VCaP (cell line): ENCODE measurements at regions not wholly inside any gene's neighbourhood (a gene's known extent, or its start where the extent isn't known, plus 50 kb on each side); places are given as distances from the start of the nearest gene placed in this dataset.

Experiments used
- H3K27ac ChIP-seq: fragments of 450-650 bp; 2 replicates; pipeline ENCODE4 v1.5.1; 2017
- TF ChIP-seq, protein P1 (sequence below): fragments of 450-650 bp; conservative IDR thresholded peaks from 2 replicates; pipeline ENCODE4 v1.5.1; 2017; ENCODE audit warnings: mild to moderate bottlenecking, moderate library complexity

DNA sequence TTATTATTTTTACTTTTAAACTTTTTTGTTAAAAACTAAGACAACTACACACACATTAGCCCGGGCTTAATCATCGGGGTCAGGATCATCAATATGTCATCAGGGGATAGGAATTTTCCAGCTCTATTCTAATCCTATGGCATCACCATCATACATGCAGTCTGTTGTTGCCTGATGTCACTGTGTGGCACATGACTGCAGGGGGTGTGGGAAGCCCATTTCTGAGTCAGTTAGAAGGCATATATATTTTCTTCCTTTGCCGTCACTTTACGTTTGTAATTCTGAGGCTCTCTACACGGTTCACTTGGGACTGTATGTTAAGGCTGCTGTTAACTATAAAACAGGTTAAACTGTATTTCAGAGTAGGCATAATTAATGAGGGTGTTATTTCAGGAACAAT, 144.4 kb upstream of the ITGA6 start:
- TF ChIP-seq, protein P1, sequence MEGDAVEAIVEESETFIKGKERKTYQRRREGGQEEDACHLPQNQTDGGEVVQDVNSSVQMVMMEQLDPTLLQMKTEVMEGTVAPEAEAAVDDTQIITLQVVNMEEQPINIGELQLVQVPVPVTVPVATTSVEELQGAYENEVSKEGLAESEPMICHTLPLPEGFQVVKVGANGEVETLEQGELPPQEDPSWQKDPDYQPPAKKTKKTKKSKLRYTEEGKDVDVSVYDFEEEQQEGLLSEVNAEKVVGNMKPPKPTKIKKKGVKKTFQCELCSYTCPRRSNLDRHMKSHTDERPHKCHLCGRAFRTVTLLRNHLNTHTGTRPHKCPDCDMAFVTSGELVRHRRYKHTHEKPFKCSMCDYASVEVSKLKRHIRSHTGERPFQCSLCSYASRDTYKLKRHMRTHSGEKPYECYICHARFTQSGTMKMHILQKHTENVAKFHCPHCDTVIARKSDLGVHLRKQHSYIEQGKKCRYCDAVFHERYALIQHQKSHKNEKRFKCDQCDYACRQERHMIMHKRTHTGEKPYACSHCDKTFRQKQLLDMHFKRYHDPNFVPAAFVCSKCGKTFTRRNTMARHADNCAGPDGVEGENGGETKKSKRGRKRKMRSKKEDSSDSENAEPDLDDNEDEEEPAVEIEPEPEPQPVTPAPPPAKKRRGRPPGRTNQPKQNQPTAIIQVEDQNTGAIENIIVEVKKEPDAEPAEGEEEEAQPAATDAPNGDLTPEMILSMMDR = no peak
- H3K27ac ChIP-seq = no peak overlapping the region

DNA sequence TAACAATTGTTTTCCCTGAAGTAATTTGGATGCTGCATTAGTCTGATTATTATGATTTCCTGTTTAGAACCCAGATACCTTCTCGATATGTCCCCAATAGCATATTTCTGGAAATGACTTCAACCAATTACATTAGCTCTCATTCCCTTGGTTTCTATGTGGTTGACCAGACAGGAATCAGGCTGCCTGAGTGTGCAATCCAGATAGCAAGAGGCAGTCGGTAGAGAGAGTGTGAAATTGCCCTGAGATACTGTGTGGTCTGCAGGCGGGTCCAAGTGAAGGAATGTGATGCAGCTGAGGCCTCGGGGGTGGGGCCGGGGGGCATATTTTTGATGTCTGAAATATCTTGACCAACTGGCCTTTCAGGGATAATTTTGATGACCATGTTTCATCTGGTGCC, 143.9 kb upstream of the ITGA6 start:
- no peak overlapping the region for H3K27ac ChIP-seq
- TF ChIP-seq, protein P1 = no peak

- TF ChIP-seq, protein P1 = no peak
- no peak overlapping the region for H3K27ac ChIP-seq
These were observed 143.2 kb upstream of the ITGA6 start for GRCh38 chr2:172284209-172284608.

- peak overlapping the region; percentile 38; the same call in 1 of the 2 replicates for H3K27ac ChIP-seq
These were observed 142.3 kb upstream of the ITGA6 start for GRCh38 chr2:172285010-172285621.

GRCh38 chr2:172285760-172286159, 141.6 kb upstream of the ITGA6 start:
- TF ChIP-seq, protein P1 = no peak
- peak overlapping the region; percentile 38; the same call in 1 of the 2 replicates for H3K27ac ChIP-seq

More at GRCh38 chr2:172285010-172285621, 142.3 kb upstream of the ITGA6 start:
- TF ChIP-seq, protein P1 = no peak

DNA sequence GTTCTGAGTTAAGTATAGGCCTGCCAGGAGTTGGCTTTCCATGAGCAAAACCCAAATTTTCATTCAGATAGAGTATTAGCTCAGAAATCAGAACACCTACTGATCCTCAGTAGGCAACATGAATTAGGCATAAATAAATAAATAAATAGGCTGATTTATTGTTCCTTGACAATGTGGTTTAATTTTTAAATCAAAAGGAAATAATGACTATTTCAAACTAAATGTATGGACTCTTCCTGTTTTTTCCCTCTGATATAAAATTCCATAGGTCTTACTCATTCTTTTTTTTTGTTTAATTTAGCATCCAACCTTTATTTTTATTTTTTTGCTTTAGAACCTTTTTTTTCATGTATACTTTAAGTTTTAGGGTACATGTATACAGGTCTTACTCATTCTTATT, 140.2 kb upstream of the ITGA6 start:
- TF ChIP-seq, protein P1 = no peak
- H3K27ac ChIP-seq = no peak overlapping the region

GRCh38 chr2:172287605-172288315, 139.6 kb upstream of the ITGA6 start:
- TF ChIP-seq, protein P1 = no peak
- H3K27ac ChIP-seq = no peak overlapping the region
